ENCODE measurements at regions not wholly inside any gene's neighbourhood (a gene's known extent, or its start where the extent isn't known, plus 50 kb on each side); places are given as distances from the start of the nearest gene placed in this dataset.

GRCh38 chr2:18105929-18106328, 227.5 kb downstream of the KCNS3 start:
- TF ChIP-seq CTCF (optimal IDR thresholded peaks at IDR 0.05 in 1 of 3, IDR thresholded peaks at IDR 0.05 in 1 of 3, conservative IDR thresholded peaks at IDR 0.05 in 1 of 3; ENCODE audit: extremely low read depth in 1 of 3, insufficient read depth in 2 of 3, low read length in 3 of 3) (no peak), EZH2 (IDR thresholded peaks at IDR 0.05; ENCODE audit: low read length) (no peak)

Data from keratinocyte (primary cell).